OCI-LY3 (cell line): ENCODE measurements at regions not wholly inside any gene's neighbourhood (a gene's known extent, or its start where the extent isn't known, plus 50 kb on each side); places are given as distances from the start of the nearest gene placed in this dataset.

ENCODE experiments used
- CTCF ChIP-seq: fragments of 200-600, 300-600 bp; sonication (generic); IDR thresholded peaks from 2 replicates; pipeline ENCODE4 v1.5.1; 2014; ENCODE audit warnings: antibody characterized with exemption, low read length, low read depth
- EZH2phosphoT487 ChIP-seq: fragments of 200-600 bp; shearing (Covaris generic); IDR thresholded peaks from 2 replicates; pipeline ENCODE4 v1.6.1; 2018; ENCODE audit warnings: antibody characterized with exemption, mixed run types, low read depth

DNA sequence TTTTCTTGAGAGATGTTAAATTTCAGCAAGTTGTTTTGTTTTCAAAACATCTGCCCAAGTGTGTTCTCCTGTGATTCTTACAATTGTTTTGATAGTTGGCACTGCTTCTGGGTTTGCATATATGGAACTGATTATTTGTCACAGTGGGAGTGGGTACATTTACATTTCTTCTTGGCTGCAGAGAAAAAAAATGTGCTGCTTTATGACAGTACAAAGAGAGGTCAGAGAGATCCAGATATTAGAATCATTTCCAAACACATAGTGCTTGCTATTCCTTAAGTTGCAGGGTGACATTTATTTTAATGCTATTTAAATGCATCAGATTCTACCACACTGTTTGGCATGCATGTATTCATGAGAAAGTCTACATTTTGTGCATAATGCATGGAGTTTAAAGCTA lies 303.5 kb upstream of the MDGA2 start:
- TF ChIP-seq CTCF (no peak), EZH2phosphoT487 (no peak)
